ENCODE measurements at regions not wholly inside any gene's neighbourhood (a gene's known extent, or its start where the extent isn't known, plus 50 kb on each side); places are given as distances from the start of the nearest gene placed in this dataset.

- Histone ChIP-seq H3K9me3 (ENCODE audit: insufficient read depth, low read length) (no peaks in the 10 kb centered on the region), H3K79me2 (ENCODE audit: insufficient read depth, low read length) (no peaks in the 10 kb centered on the region), H3K27ac (ENCODE audit: low read depth, low read length) (no peak overlapping the region), H3K9ac (ENCODE audit: low read length) (no peak overlapping the region), H3K27me3 (ENCODE audit: low read length) (no peaks in the 10 kb centered on the region), H3K36me3 (ENCODE audit: low read length) (no peaks in the 10 kb centered on the region), H3F3A (ENCODE audit: insufficient read depth) (no peaks in the 10 kb centered on the region), H2AFZ (ENCODE audit: low read depth, low read length, severe bottlenecking) (no peak overlapping the region), H3K4me2 (ENCODE audit: low read depth, low read length, poor library complexity, severe bottlenecking) (no peak overlapping the region), H3K9me2 (replicated peaks; ENCODE audit: insufficient read depth, low read length) (no peaks in the 10 kb centered on the region), H3K4me3 (ENCODE audit: insufficient read depth, low read length, poor library complexity, severe bottlenecking) (no peak overlapping the region), H4K20me1 (ENCODE audit: low read depth, low read length) (no peaks in the 10 kb centered on the region)
- TF ChIP-seq EZH2phosphoT487 (conservative IDR thresholded peaks at IDR 0.05; ENCODE audit: low read length) (no peak), CTCF (IDR thresholded peaks at IDR 0.05; ENCODE audit: insufficient read depth, low read length, poor library complexity, severe bottlenecking) (no peak)
These were observed 1352.7 kb upstream of the TMEM132C start for GRCh38 chr12:126914170-126914793.

- Histone ChIP-seq H3K9me3 (ENCODE audit: insufficient read depth, low read length) (no peaks in the 10 kb centered on the region), H4K20me1 (ENCODE audit: low read depth, low read length) (no peaks in the 10 kb centered on the region), H3K4me2 (ENCODE audit: low read depth, low read length, poor library complexity, severe bottlenecking) (no peak overlapping the region), H3K27ac (ENCODE audit: low read depth, low read length) (no peak overlapping the region), H3K79me2 (ENCODE audit: insufficient read depth, low read length) (no peaks in the 10 kb centered on the region), H3K9ac (ENCODE audit: low read length) (no peak overlapping the region), H3K9me2 (replicated peaks; ENCODE audit: insufficient read depth, low read length) (no peaks in the 10 kb centered on the region), H3K27me3 (ENCODE audit: low read length) (no peaks in the 10 kb centered on the region), H3K4me3 (ENCODE audit: insufficient read depth, low read length, poor library complexity, severe bottlenecking) (no peak overlapping the region), H3F3A (ENCODE audit: insufficient read depth) (no peaks in the 10 kb centered on the region), H3K36me3 (ENCODE audit: low read length) (no peaks in the 10 kb centered on the region), H2AFZ (ENCODE audit: low read depth, low read length, severe bottlenecking) (no peak overlapping the region)
- TF ChIP-seq CTCF (IDR thresholded peaks at IDR 0.05; ENCODE audit: insufficient read depth, low read length, poor library complexity, severe bottlenecking) (no peak), EZH2phosphoT487 (conservative IDR thresholded peaks at IDR 0.05; ENCODE audit: low read length) (no peak)
These were observed 1351.7 kb upstream of the TMEM132C start for GRCh38 chr12:126915309-126915708.

GRCh38 chr12:126926023-126926594 lies 1340.9 kb upstream of the TMEM132C start:
- Histone ChIP-seq H4K20me1 (ENCODE audit: low read depth, low read length) (no peaks in the 10 kb centered on the region), H3K9me2 (replicated peaks; ENCODE audit: insufficient read depth, low read length) (no peaks in the 10 kb centered on the region), H3K27me3 (ENCODE audit: low read length) (no peaks in the 10 kb centered on the region), H3K4me3 (ENCODE audit: insufficient read depth, low read length, poor library complexity, severe bottlenecking) (no peak overlapping the region), H3K9ac (ENCODE audit: low read length) (no peak overlapping the region), H3K36me3 (ENCODE audit: low read length) (no peaks in the 10 kb centered on the region), H3F3A (ENCODE audit: insufficient read depth) (no peaks in the 10 kb centered on the region), H3K4me2 (ENCODE audit: low read depth, low read length, poor library complexity, severe bottlenecking) (no peak overlapping the region), H3K9me3 (ENCODE audit: insufficient read depth, low read length) (no peaks in the 10 kb centered on the region), H3K27ac (ENCODE audit: low read depth, low read length) (no peak overlapping the region), H2AFZ (ENCODE audit: low read depth, low read length, severe bottlenecking) (no peak overlapping the region), H3K79me2 (ENCODE audit: insufficient read depth, low read length) (no peaks in the 10 kb centered on the region)
- no peak for TF ChIP-seq EZH2phosphoT487 (conservative IDR thresholded peaks at IDR 0.05; ENCODE audit: low read length)
- TF ChIP-seq CTCF (IDR thresholded peaks at IDR 0.05; ENCODE audit: insufficient read depth, low read length, poor library complexity, severe bottlenecking) = no peak
